ENCODE measurements at regions not wholly inside any gene's neighbourhood (a gene's known extent, or its start where the extent isn't known, plus 50 kb on each side); places are given as distances from the start of the nearest gene placed in this dataset.

DNA sequence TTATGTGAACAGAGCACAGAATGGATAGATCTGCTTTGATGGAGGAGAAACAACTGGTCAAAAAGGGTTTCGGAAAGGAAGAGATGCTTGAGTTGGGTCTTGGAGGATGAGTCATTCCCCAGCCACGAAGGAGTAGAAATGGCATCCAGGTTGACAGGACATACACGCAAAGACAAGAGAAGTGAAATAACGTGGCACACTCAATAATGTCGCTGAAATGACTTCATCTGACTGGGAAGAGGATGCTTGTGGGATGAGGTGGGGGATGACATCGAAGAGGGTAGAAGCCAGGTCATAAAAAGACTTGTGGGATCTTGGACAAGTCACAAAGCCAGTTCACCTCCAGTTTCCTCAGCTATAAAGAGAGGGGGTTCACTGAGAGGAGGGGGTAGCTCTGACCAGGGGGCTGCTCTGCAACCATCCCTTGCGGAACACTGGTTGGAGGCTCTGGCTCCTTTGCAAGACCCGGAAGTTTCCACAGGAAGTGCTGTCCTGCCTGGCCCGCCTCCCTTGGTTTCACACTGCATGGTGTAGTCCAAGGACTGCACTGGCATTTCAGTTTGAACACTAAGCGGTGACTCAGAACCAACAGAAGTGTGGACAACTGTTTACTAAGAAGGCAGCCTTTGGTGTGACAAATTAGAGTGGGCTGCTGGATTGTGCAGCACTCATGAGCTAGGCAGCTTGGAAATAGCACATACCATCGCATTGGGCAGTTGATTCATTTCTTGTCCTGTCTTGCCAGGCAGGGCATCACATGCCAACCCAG, 189.9 kb upstream of the ADO start:
- H3K27ac ChIP-seq, result 0 out of 2 replicates have a peak overlapping the region, but pooled peaks have one; percentile 30
- ChIA-PET CTCF (no interaction called here), POLR2A (ENCODE audit: low non-redundant PET) (no interaction called here)
- peak; percentile 26 for DNase-seq (ENCODE audit: low spot score)
- TF ChIP-seq, protein P1, sequence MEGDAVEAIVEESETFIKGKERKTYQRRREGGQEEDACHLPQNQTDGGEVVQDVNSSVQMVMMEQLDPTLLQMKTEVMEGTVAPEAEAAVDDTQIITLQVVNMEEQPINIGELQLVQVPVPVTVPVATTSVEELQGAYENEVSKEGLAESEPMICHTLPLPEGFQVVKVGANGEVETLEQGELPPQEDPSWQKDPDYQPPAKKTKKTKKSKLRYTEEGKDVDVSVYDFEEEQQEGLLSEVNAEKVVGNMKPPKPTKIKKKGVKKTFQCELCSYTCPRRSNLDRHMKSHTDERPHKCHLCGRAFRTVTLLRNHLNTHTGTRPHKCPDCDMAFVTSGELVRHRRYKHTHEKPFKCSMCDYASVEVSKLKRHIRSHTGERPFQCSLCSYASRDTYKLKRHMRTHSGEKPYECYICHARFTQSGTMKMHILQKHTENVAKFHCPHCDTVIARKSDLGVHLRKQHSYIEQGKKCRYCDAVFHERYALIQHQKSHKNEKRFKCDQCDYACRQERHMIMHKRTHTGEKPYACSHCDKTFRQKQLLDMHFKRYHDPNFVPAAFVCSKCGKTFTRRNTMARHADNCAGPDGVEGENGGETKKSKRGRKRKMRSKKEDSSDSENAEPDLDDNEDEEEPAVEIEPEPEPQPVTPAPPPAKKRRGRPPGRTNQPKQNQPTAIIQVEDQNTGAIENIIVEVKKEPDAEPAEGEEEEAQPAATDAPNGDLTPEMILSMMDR (conservative IDR thresholded peaks at IDR 0.05; ENCODE audit: low read depth), result no peak

DNA sequence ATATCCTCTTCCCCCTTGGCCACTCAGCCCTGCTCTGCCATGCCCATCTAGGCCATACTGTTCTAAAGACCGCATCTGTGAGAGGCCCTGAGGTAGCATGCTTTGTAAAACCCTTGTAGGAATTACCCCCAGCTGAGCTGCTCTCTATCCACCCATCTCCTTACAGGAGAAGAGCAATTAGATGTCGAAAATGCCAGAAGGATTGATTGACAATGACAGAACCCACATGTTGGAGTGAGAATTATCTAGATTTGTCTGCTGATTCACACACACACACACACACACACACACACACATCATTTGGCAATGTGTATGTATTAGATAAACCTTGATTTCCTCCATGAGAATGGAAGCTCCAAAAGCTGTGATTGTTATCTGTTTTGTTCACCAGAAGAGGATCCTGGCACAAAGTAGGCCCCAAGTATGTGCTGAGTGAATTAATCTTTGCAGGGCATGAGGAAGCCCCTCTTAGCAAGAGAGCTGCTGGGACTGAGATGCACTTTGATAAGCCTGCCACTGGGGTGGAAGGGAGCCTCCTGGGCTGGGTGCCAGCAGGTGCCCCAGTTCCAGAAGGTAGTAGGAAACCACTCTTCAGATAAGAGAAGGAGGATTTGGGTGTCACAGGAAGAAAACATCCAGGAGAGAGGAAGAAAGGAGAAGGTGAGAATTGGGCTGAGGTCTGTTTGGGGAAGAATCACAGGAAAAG, 187.5 kb upstream of the ADO start:
- ChIA-PET POLR2A (ENCODE audit: low non-redundant PET) (no interaction called here), CTCF (interaction anchor here (0.6 kb wide), 1 partner anchor 10 kb away, joined by 5 read pairs; no protein-coding TSS in a partner anchor)
- TF ChIP-seq, protein P1 (conservative IDR thresholded peaks at IDR 0.05; ENCODE audit: low read depth), result no peak
- H3K27ac ChIP-seq, result no peak overlapping the region
- no peak for DNase-seq (ENCODE audit: low spot score)

DNA sequence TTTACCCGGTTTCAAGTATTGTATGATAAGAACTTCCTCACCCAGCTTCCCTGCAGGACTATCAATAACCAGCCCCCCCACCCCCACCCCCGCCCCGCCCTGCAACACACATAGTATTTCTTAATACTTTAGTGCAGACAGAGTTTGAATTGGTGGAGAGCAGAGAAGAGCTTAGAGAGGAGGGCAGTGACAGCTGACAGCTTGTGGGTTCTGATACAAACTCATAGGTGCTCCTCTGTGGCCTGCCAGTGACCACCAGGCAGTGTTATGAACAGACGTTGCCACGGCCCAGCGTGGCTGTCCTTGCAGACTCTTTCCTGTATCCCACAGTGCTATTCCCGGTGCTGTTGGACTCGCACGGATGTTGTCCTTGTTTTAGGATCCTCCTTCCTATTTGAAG, 186.9 kb upstream of the ADO start:
- ChIA-PET CTCF (no interaction called here), POLR2A (ENCODE audit: low non-redundant PET) (no interaction called here)
- DNase-seq (ENCODE audit: low spot score), result no peak
- TF ChIP-seq, protein P1 (conservative IDR thresholded peaks at IDR 0.05; ENCODE audit: low read depth), result no peak
- no peak overlapping the region for H3K27ac ChIP-seq

DNA sequence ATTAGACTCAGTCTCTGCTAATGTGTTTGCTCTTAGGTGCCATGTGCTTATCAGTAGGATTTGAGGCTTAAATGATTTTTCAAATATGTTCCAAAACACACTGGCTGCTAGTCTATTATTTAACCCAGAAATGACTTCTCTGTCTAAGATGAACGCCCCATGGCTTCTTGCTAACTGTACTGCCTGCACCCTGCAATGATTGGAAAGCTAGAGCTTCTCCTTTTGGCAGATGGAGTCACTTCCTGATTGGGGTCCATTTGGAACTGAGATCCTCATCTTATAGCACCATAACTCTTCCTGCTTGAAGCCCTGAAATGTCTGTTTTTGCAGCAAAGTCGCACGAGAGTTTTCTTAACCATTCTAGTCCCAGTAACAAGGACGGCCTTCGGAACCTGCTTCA, 186.5 kb upstream of the ADO start:
- no peak overlapping the region for H3K27ac ChIP-seq
- POLR2A ChIA-PET (ENCODE audit: low non-redundant PET), result no interaction called here
- CTCF ChIA-PET, result no interaction called here
- TF ChIP-seq, protein P1 (conservative IDR thresholded peaks at IDR 0.05; ENCODE audit: low read depth), result no peak
- DNase-seq (ENCODE audit: low spot score), result no peak

DNA sequence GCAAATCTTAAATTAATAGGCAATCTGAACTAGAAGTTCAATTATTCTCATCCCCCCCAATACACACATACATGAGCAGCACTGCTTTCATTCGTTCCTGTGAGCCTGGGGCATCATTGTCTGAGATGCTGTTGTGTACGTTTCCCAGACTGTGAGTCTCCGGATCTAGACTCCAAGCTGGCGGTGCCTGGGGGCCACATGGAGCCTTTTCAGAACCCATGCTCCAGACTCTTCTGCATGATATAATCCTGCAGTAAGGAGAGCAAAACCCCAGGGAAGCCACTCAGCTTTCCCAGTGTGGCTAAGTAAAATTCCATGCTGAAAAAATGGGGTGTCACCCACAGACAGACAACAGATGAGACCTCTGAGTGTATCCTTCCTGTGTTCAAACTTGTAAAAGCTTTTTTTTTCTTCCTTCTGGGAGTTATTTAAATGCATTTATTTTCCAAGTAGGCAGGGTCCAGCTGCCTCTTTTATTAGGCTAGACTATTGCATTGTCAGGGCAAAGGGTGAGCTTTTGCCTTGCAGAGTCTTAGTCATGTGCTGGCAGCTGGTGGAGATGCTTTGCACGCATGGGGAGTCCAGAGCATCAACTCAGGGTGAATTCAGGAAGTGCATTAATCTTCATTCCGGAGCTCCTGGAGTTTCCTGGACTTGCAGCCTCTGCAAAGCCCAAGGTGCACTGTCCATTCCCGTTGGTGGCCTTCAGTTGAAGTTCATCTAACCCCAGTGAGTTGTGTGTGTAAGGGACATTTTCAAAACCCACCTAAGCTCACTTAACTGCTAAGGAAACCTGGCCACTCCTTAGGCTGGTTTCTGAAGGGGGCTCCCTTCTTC, 185.7 kb upstream of the ADO start:
- TF ChIP-seq, protein P1 (conservative IDR thresholded peaks at IDR 0.05; ENCODE audit: low read depth), result no peak
- no peak overlapping the region for H3K27ac ChIP-seq
- POLR2A ChIA-PET (ENCODE audit: low non-redundant PET), result no interaction called here
- CTCF ChIA-PET, result interaction anchor here (1.3 kb wide), 1 partner anchor 8 kb away, joined by 4 read pairs; no protein-coding TSS in a partner anchor
- no peak for DNase-seq (ENCODE audit: low spot score)

DNA sequence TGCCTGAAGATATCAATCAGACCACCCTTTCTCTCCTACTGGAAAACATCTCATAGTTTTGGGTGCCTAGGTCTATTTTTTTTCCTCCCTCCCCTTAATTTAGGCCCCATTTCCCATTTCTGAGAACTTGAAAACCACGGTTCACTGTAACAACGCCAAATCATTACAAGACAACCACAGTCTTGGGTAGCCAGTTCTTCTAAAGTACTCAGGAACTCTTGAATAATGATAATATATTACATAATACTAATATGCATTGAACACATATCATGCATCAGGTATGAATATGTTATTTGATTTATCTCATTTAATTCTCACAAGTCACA, 185.1 kb upstream of the ADO start:
- CTCF ChIA-PET, result interaction anchor here (1.3 kb wide), 1 partner anchor 9 kb away, joined by 4 read pairs; no protein-coding TSS in a partner anchor

More for the DNA sequence above, 185.1 kb upstream of the ADO start:
- POLR2A ChIA-PET (ENCODE audit: low non-redundant PET), result no interaction called here
- no peak overlapping the region for H3K27ac ChIP-seq
- no peak for DNase-seq (ENCODE audit: low spot score)
- TF ChIP-seq, protein P1 (conservative IDR thresholded peaks at IDR 0.05; ENCODE audit: low read depth), result no peak

All from RWPE1 (cell line).